K562 (cell line): ENCODE measurements at regions not wholly inside any gene's neighbourhood (a gene's known extent, or its start where the extent isn't known, plus 50 kb on each side); places are given as distances from the start of the nearest gene placed in this dataset.

Experiments
- ATAC-seq: fragments of 200-7000 bp; cut with Tn5 transposase; 3 replicates; pipeline ENCODE4 v1.9.1; 2020; ENCODE audit warnings: moderate library complexity
- BruUV-seq: library from RNA; stranded (reverse); fragments of 400-500 nt; replicated peaks from 2 replicates; lab custom pipeline; 2021; lab: Mats Ljungman, UMichigan
- CTCF ChIA-PET: fragments of 300-600 bp; formaldehyde crosslinking; extraction: SDS; loops from one replicate; lab custom pipeline; 2021; ENCODE audit warnings: low intra/inter-chr PET ratio; lab: Yijun Ruan, JAX
- POLR2A ChIA-PET: fragments of 300-600, 350-650 bp; sonication (Branson Sonifier 250); formaldehyde crosslinking; extraction: SDS; loops from one replicate; lab custom pipeline; 2021; ENCODE audit warnings: antibody characterized with exemption, inconsistent platforms; lab: Yijun Ruan, JAX
- DNase-seq, 4 experiments: peaks; one replicate each; pipeline versions ENCODE4 v3.0.0 to v3.0.0-alpha.2; 2011 to 2018; ENCODE audit warnings: low spot score in 3 of 4, mixed read lengths in 3 of 4; ENCODE audit errors: extremely low read depth in 1 of 4
- FAIRE-seq: peaks from 2 replicates; lab custom pipeline; 2011; peaks lifted over from hg19 to GRCh38; lab: Jason Lieb, UNC
- H2AFZ ChIP-seq: 2 replicates; pipeline ENCODE4 v1.6.0; 2011; ENCODE audit warnings: low read depth, low read length, control low read depth, inconsistent platforms
- H3K27ac ChIP-seq: fragments of 200-600 bp; 3 replicates; pipeline ENCODE4 v1.8.0; 2011; ENCODE audit warnings: low read depth, mild to moderate bottlenecking, control low read depth, inconsistent platforms, low read length, moderate library complexity, mixed read lengths; ENCODE audit errors: extremely low read depth
- H3K27me3 ChIP-seq, 2 experiments: fragments of 300-600 bp in 1 of 2; 2 replicates in 1 of 2; 3 replicates in 1 of 2; pipeline versions ENCODE4 v1.6.0 to v1.8.0; 2011; ENCODE audit warnings: inconsistent platforms in 2 of 2, low read length in 2 of 2, mild to moderate bottlenecking in 1 of 2, mixed read lengths in 1 of 2, moderate library complexity in 1 of 2; ENCODE audit not compliant: control insufficient read depth in 2 of 2, insufficient read depth in 2 of 2
- H3K36me3 ChIP-seq: fragments of 300-600 bp; 3 replicates; pipeline ENCODE4 v1.8.0; 2011; ENCODE audit warnings: mild to moderate bottlenecking, low read length, inconsistent platforms; ENCODE audit not compliant: control insufficient read depth, insufficient read depth
- H3K4me1 ChIP-seq, 2 experiments: fragments of 200-600 bp in 1 of 2; replicated peaks in 1 of 2; 2 replicates in 1 of 2; 3 replicates in 1 of 2; pipeline versions ENCODE4 v1.5.1 to v1.8.0; 2011; ENCODE audit warnings: inconsistent platforms in 2 of 2, low read length in 2 of 2, mild to moderate bottlenecking in 1 of 2, mixed read lengths in 1 of 2, moderate library complexity in 1 of 2; ENCODE audit not compliant: control insufficient read depth in 2 of 2, insufficient read depth in 2 of 2
- H3K4me2 ChIP-seq: 2 replicates; pipeline ENCODE4 v1.6.1; 2011; ENCODE audit warnings: low read length, control low read depth, inconsistent platforms, mixed read lengths; ENCODE audit not compliant: insufficient read depth
- H3K4me3 ChIP-seq: fragments of 200-600 bp; sonication (generic), shearing (Covaris generic); 2 replicates; pipeline ENCODE4 v1.5.1; 2016; ENCODE audit warnings: control low read depth, inconsistent platforms
- H3K79me2 ChIP-seq: fragments of 200-600 bp; 3 replicates; pipeline ENCODE4 v1.8.0; 2011; ENCODE audit warnings: low read length, inconsistent platforms; ENCODE audit not compliant: control insufficient read depth, insufficient read depth
- H3K9ac ChIP-seq, 2 experiments: 2 replicates each; pipeline versions ENCODE4 v1.6.0 to v1.6.1; 2011; ENCODE audit warnings: low read depth in 2 of 2, low read length in 2 of 2, control low read depth in 1 of 2, inconsistent platforms in 1 of 2, mild to moderate bottlenecking in 1 of 2, mixed read lengths in 1 of 2; ENCODE audit not compliant: insufficient read depth in 1 of 2
- H3K9me1 ChIP-seq: one replicate; pipeline ENCODE4 v1.6.0; 2011; ENCODE audit warnings: inconsistent platforms, mild to moderate bottlenecking, low read length, moderate library complexity; ENCODE audit not compliant: control insufficient read depth, insufficient read depth
- H3K9me3 ChIP-seq: replicated peaks from 2 replicates; pipeline ENCODE4 v1.5.1; 2011; ENCODE audit warnings: low read depth, low read length, inconsistent platforms; ENCODE audit not compliant: control insufficient read depth, insufficient read depth
- H4K20me1 ChIP-seq: replicated peaks from 2 replicates; pipeline ENCODE4 v1.6.1; 2011; ENCODE audit warnings: low read length, inconsistent platforms, mixed read lengths; ENCODE audit not compliant: control insufficient read depth, insufficient read depth
- ARID3A ChIP-seq: IDR thresholded peaks from 2 replicates; pipeline ENCODE4 v1.6.1; 2012; ENCODE audit warnings: low read depth, low read length, improper control_type of control experiment, borderline replicate concordance
- C11orf30 ChIP-seq: fragments of 450-650 bp; IDR thresholded peaks from 2 replicates; pipeline ENCODE4 v1.6.1; 2016; ENCODE audit warnings: low read depth, mild to moderate bottlenecking
- FUS ChIP-seq: fragments of 200-400 bp; formaldehyde crosslinking; optimal IDR thresholded peaks from 2 replicates; pipeline ENCODE3; 2017; ENCODE audit warnings: low read depth, low read length
- HEY1 ChIP-seq: fragments of 250-450 bp; sonication (Bioruptor Pico); IDR thresholded peaks from 2 replicates; pipeline ENCODE4 v1.5.0; 2020; ENCODE audit warnings: mild to moderate bottlenecking, moderate library complexity, borderline replicate concordance
- MCM5 ChIP-seq: fragments of 450-650 bp; IDR thresholded peaks from 2 replicates; pipeline ENCODE4 v1.6.1; 2016; ENCODE audit warnings: low read depth
- POLR2AphosphoS2 ChIP-seq: IDR thresholded peaks from 2 replicates; pipeline ENCODE4 v1.6.1; 2012; ENCODE audit warnings: low read length, improper control_type of control experiment
- THRAP3 ChIP-seq: fragments of 450-650 bp; IDR thresholded peaks from 2 replicates; pipeline ENCODE4 v1.6.1; 2016; ENCODE audit warnings: mild to moderate bottlenecking, inconsistent platforms, borderline replicate concordance
- ZNF165 ChIP-seq: fragments of 250-450 bp; sonication (Bioruptor Pico); IDR thresholded peaks from 2 replicates; pipeline ENCODE4 v1.4.0; 2020; ENCODE audit warnings: borderline replicate concordance
- ZNF253 ChIP-seq: fragments of 250-450 bp; sonication (Bioruptor Pico); conservative IDR thresholded peaks from 2 replicates; pipeline ENCODE4 v1.6.1; 2021; ENCODE audit warnings: mild to moderate bottlenecking
- ZNF282 ChIP-seq: sonication (generic); formaldehyde crosslinking; IDR thresholded peaks from 2 replicates; pipeline ENCODE4 v1.8.1; 2023; ENCODE audit warnings: missing genetic modification reagents
- ZNF316 ChIP-seq: fragments of 450-650 bp; IDR thresholded peaks from 2 replicates; pipeline ENCODE4 v1.6.1; 2016
- ZNF57 ChIP-seq: fragments of 450-650 bp; formaldehyde crosslinking; IDR thresholded peaks from 2 replicates; pipeline ENCODE4 v1.4.0; 2020; ENCODE audit warnings: mild to moderate bottlenecking, moderate library complexity
- WGBS: fragments of 100-300 bp; shearing (Covaris generic); methylation state at CpG from one replicate; pipeline ENCODE4 v1.1.6; 2016; ENCODE audit warnings: low coverage, mixed read lengths; ENCODE audit not compliant: insufficient coverage; ENCODE audit errors: missing lambda C conversion rate; 5-methylcytosine and 5-hydroxymethylcytosine counted together
- in situ Hi-C: fragments of 300-500 bp; cut with MboI; formaldehyde crosslinking; loops from 4 replicates; pipeline ENCODE4 v1.15.0; 2018; ENCODE audit warnings: inconsistent platforms, mixed read lengths
- intact Hi-C: fragments of 100-400 bp; cut with micrococcal nuclease; formaldehyde crosslinking; loops from 2 replicates; pipeline ENCODE4 v1.14.2; 2022

GRCh38 chr5:3818624-3819023 is 223.0 kb downstream of the IRX1 start (continued):
- no peak for TF ChIP-seq THRAP3
- no peak for TF ChIP-seq HEY1 (CRISPR knock-in tag)
- TF ChIP-seq ZNF282 (CRISPR knock-in tag), result no peak
- no peak for TF ChIP-seq FUS
- TF ChIP-seq POLR2AphosphoS2, result no peak

GRCh38 chr5:3825531-3826451 is 230.2 kb downstream of the IRX1 start:
- no TSS peak for BruUV-seq
- Histone ChIP-seq H3K36me3 (no peaks in the 10 kb centered on the region), H4K20me1 (no peaks in the 10 kb centered on the region), H3K4me2 (no peak overlapping the region), H2AFZ (peak overlapping the region; percentile 10; the same call in 1 of the 2 replicates), H3K9me1 (no peaks in the 10 kb centered on the region), H3K9ac (no peak overlapping the region), H3K4me1 (peaks cover 0 to 3% of the 10 kb centered on the region in 2 experiments; a peak in 1 of 5 replicates), H3K9me3 (no peaks in the 10 kb centered on the region), H3K79me2 (no peaks in the 10 kb centered on the region), H3K27me3 (no peaks in the 10 kb centered on the region; a peak in 1 of 5 replicates), H3K27ac (no peak overlapping the region), H3K4me3 (no peak overlapping the region)
- in situ Hi-C loops (no loop called here), intact Hi-C loops (no loop called here)
- WGBS, result 7% methylated on average over 12 of the region's 12 CpGs
- ATAC-seq (no peak), FAIRE-seq (no peak), DNase-seq (no peak)
- CTCF ChIA-PET, result no interaction called here
- POLR2A ChIA-PET, result interaction anchor here (0.6 kb wide), 1 partner anchor 64 kb away, joined by 4 read pairs; no protein-coding TSS in a partner anchor
- TF ChIP-seq ZNF253 (no peak), ZNF57 (no peak), ZNF316 (peak; percentile 59), ARID3A (no peak), C11orf30 (0 out of 2 replicates have a peak, but pooled peaks have one; percentile 14), MCM5 (no peak), ZNF165 (CRISPR knock-in tag) (no peak)
